ENCODE measurements at regions not wholly inside any gene's neighbourhood (a gene's known extent, or its start where the extent isn't known, plus 50 kb on each side); places are given as distances from the start of the nearest gene placed in this dataset.

- peak overlapping the region in 2 of 3 donors; percentile 6 to 53 for H3K4me3 ChIP-seq (ENCODE audit: low read depth in 1 of 3, low read length in 3 of 3)
- WGBS: 50% methylated on average over 2 of the region's 2 CpGs
- H3K36me3 ChIP-seq (ENCODE audit: control insufficient read depth in 4 of 4, insufficient read depth in 3 of 4, low read depth in 1 of 4, low read length in 3 of 4): no peaks in the 10 kb centered on the region
- no peaks in the 10 kb centered on the region for H3K27me3 ChIP-seq (ENCODE audit: control insufficient read depth in 4 of 4, insufficient read depth in 4 of 4, low read length in 3 of 4)
- H3K4me1 ChIP-seq (ENCODE audit: control insufficient read depth in 4 of 4, insufficient read depth in 4 of 4, low read length in 3 of 4): no peaks in the 10 kb centered on the region
- peaks cover 16 to 71% (median 38%) of the 10 kb centered on the region in 4 donors for H3K9me3 ChIP-seq (ENCODE audit: control insufficient read depth in 4 of 4, low read length in 3 of 4)
- no peak overlapping the region for H3K9ac ChIP-seq (ENCODE audit: low read depth in 1 of 2, low read length in 2 of 2)
- H3K27ac ChIP-seq (ENCODE audit: low read depth in 1 of 2, low read length in 2 of 2): no peak overlapping the region
- TF ChIP-seq MAX (IDR thresholded peaks at IDR 0.05) (no peak), HNF4A (conservative IDR thresholded peaks at IDR 0.05) (no peak), RAD21 (IDR thresholded peaks at IDR 0.05) (no peak), FOXA1 (IDR thresholded peaks at IDR 0.05) (no peak), GABPA (IDR thresholded peaks at IDR 0.05 in 1 of 2, conservative IDR thresholded peaks at IDR 0.05 in 1 of 2) (no peak), EGR1 (IDR thresholded peaks at IDR 0.05; ENCODE audit: low read depth in 2 of 2) (no peak), TAF1 (conservative IDR thresholded peaks at IDR 0.05) (no peak), REST (IDR thresholded peaks at IDR 0.05) (no peak), RXRA (IDR thresholded peaks at IDR 0.05) (no peak)
- DNase-seq (ENCODE audit: low spot score): no peak
These were observed 221.1 kb downstream of the OR4A5 start for GRCh38 chr11:54927704-54928103.

- no peaks in the 10 kb centered on the region for H3K36me3 ChIP-seq (ENCODE audit: control insufficient read depth in 4 of 4, insufficient read depth in 3 of 4, low read depth in 1 of 4, low read length in 3 of 4)
- no peak overlapping the region for H3K27ac ChIP-seq (ENCODE audit: low read depth in 1 of 2, low read length in 2 of 2)
- TF ChIP-seq RAD21 (IDR thresholded peaks at IDR 0.05) (no peak), NR2F2 (IDR thresholded peaks at IDR 0.05) (no peak), REST (IDR thresholded peaks at IDR 0.05) (no peak), EGR1 (IDR thresholded peaks at IDR 0.05; ENCODE audit: low read depth in 2 of 2) (no peak), TAF1 (conservative IDR thresholded peaks at IDR 0.05) (no peak), FOXA2 (IDR thresholded peaks at IDR 0.05) (no peak), GABPA (IDR thresholded peaks at IDR 0.05 in 1 of 2, conservative IDR thresholded peaks at IDR 0.05 in 1 of 2) (no peak), YY1 (IDR thresholded peaks at IDR 0.05) (no peak), ZBTB33 (IDR thresholded peaks at IDR 0.05) (no peak), SP1 (IDR thresholded peaks at IDR 0.05) (no peak), HNF4G (IDR thresholded peaks at IDR 0.05) (no peak), FOXA1 (IDR thresholded peaks at IDR 0.05) (no peak), JUND (IDR thresholded peaks at IDR 0.05) (no peak), CTCF (IDR thresholded peaks at IDR 0.05; ENCODE audit: low read depth, low read length, missing input control) (no peak), ATF3 (IDR thresholded peaks at IDR 0.05) (no peak), RXRA (IDR thresholded peaks at IDR 0.05) (no peak), MAX (IDR thresholded peaks at IDR 0.05) (no peak), HNF4A (conservative IDR thresholded peaks at IDR 0.05) (no peak)
- peak overlapping the region in 2 of 3 donors; percentile 7 to 24 for H3K4me3 ChIP-seq (ENCODE audit: low read depth in 1 of 3, low read length in 3 of 3)
- no peaks in the 10 kb centered on the region for H3K27me3 ChIP-seq (ENCODE audit: control insufficient read depth in 4 of 4, insufficient read depth in 4 of 4, low read length in 3 of 4)
- 16% methylated on average over 2 of the region's 2 CpGs for WGBS
- no peaks in the 10 kb centered on the region for H3K4me1 ChIP-seq (ENCODE audit: control insufficient read depth in 4 of 4, insufficient read depth in 4 of 4, low read length in 3 of 4)
- no peak overlapping the region for H3K9ac ChIP-seq (ENCODE audit: low read depth in 1 of 2, low read length in 2 of 2)
- peaks cover 13 to 86% (median 51%) of the 10 kb centered on the region in 4 donors for H3K9me3 ChIP-seq (ENCODE audit: control insufficient read depth in 4 of 4, low read length in 3 of 4)
- no peak for DNase-seq (ENCODE audit: low spot score)
These were observed 224.3 kb downstream of the OR4A5 start for GRCh38 chr11:54930930-54931329.
